Hindlimb muscle (tissue), 1 donor: ENCODE measurements at regions not wholly inside any gene's neighbourhood (a gene's known extent, or its start where the extent isn't known, plus 50 kb on each side); places are given as distances from the start of the nearest gene placed in this dataset.
"Not testable (repeated sequence)": the region's sequence is repeated elsewhere in the genome, so short reads cannot be mapped to it uniquely, and the experiment has no call there.

ENCODE experiments used
- DNase-seq: peaks from one replicate; pipeline ENCODE4 v3.0.0-alpha.2; 2013

GRCh38 chrX:140447150-140447549, 57.7 kb downstream of the SOX3 start:
- DNase-seq, result no peak

- DNase-seq, result peak; percentile 5
These were observed 64.0 kb downstream of the SOX3 start for GRCh38 chrX:140440876-140441275.

GRCh38 chrX:140439476-140439875, 65.4 kb downstream of the SOX3 start:
- DNase-seq, result peak; percentile 0

GRCh38 chrX:140434347-140434746, 70.5 kb downstream of the SOX3 start:
- DNase-seq, result no peak

- DNase-seq, result no peak
These were observed 71.3 kb downstream of the SOX3 start for GRCh38 chrX:140433582-140433981.

GRCh38 chrX:140432346-140433175, 72.3 kb downstream of the SOX3 start:
- DNase-seq, result peak; percentile 1

- DNase-seq, result no peak
These were observed 73.3 kb downstream of the SOX3 start for GRCh38 chrX:140431521-140431920.

GRCh38 chrX:140425712-140426395, 79.0 kb downstream of the SOX3 start:
- DNase-seq, result no peak

- no peak for DNase-seq
These were observed 82.4 kb downstream of the SOX3 start for GRCh38 chrX:140422501-140422900.

GRCh38 chrX:140402131-140402530, 102.7 kb downstream of the SOX3 start:
- DNase-seq, result not testable (repeated sequence)

- not testable (repeated sequence) for DNase-seq
These were observed 108.5 kb downstream of the SOX3 start for GRCh38 chrX:140396326-140396725.

GRCh38 chrX:140393507-140393906, 111.4 kb downstream of the SOX3 start:
- DNase-seq, result no peak

- no peak for DNase-seq
These were observed 113.6 kb downstream of the SOX3 start for GRCh38 chrX:140391313-140391712.

GRCh38 chrX:140389331-140389730, 115.5 kb downstream of the SOX3 start:
- no peak for DNase-seq

GRCh38 chrX:140362861-140363260, 142.0 kb downstream of the SOX3 start:
- DNase-seq, result no peak

- no peak for DNase-seq
These were observed 143.9 kb downstream of the SOX3 start for GRCh38 chrX:140360924-140361323.

- DNase-seq, result no peak
These were observed 144.6 kb downstream of the SOX3 start for GRCh38 chrX:140360284-140360683.

GRCh38 chrX:140355922-140356321, 148.9 kb downstream of the SOX3 start:
- DNase-seq, result no peak

GRCh38 chrX:140355429-140355828, 149.4 kb downstream of the SOX3 start:
- DNase-seq, result no peak

- DNase-seq, result no peak
These were observed 150.3 kb downstream of the SOX3 start for GRCh38 chrX:140354431-140355120.

- no peak for DNase-seq
These were observed 158.1 kb downstream of the SOX3 start for GRCh38 chrX:140346729-140347128.

- DNase-seq, result no peak
These were observed 161.5 kb downstream of the SOX3 start for GRCh38 chrX:140343226-140343868.

GRCh38 chrX:140342410-140342809, 162.5 kb downstream of the SOX3 start:
- no peak for DNase-seq
